HG03280 (cell line): ENCODE measurements at regions not wholly inside any gene's neighbourhood (a gene's known extent, or its start where the extent isn't known, plus 50 kb on each side); places are given as distances from the start of the nearest gene placed in this dataset.
A peak's percentile ranks its signal among the peaks of the same experiment; 100 is the strongest.
"Not testable (repeated sequence)": the region's sequence is repeated elsewhere in the genome, so short reads cannot be mapped to it uniquely, and the experiment has no call there.

ENCODE experiments used
- ATAC-seq: cut with Tn5 transposase; IDR thresholded peaks from one replicate; pipeline ENCODE4 v1.9.1; 2021; ENCODE audit warnings: mild to moderate bottlenecking, moderate library complexity; ENCODE audit not compliant: unreplicated experiment

GRCh38 chr16:76970087-76970744 is 220.8 kb upstream of the MON1B start:
- no peak for ATAC-seq

GRCh38 chr16:76970745-76971099 is 220.3 kb upstream of the MON1B start:
- ATAC-seq = no peak

- peak; percentile 89 for ATAC-seq
Observed at GRCh38 chr16:76976101-76976500, 214.9 kb upstream of the MON1B start.

GRCh38 chr16:76976756-76977155 is 214.2 kb upstream of the MON1B start:
- ATAC-seq = no peak

DNA sequence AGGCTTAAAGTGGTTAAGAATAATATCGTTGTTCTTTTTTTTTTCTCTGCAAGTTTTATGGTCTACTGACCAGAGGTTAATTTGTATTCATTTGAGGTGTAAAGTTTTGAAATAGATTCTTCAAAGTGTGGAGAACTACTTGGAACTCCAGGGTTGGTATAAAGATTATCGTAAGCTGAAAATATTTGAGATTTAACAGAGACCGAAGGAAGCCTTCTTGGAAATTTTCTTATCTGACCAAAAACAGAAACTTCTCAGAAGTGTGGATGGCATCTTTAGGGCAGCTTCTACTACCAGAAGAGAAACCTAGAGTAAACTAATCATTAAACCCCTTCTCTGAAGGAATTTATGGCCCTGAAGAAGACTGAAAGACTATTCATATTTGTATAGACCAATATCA is 206.8 kb upstream of the MON1B start:
- no peak for ATAC-seq

GRCh38 chr16:76985392-76986045 is 205.5 kb upstream of the MON1B start:
- no peak for ATAC-seq

- no peak for ATAC-seq
Observed at GRCh38 chr16:76988526-76988925, 202.5 kb upstream of the MON1B start.

DNA sequence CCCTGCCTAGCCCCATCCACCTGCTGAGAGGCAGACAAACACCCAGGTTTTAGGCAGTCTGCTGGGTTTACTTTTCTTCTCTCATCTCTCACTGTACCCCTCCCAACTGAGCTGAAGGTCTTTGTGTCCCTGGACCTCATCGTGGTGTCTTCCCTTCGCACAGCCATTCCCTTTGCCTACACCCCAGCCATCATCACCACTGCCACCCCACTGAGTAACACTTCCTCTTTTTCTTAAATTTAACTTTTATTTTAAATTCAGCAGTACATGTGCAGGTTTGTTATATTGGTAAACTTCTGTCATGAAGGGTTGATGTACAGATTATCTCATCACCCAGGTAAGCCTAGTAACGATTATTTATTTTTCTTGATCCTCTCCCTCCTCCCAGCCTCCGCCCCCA is 188.3 kb upstream of the MON1B start:
- no peak for ATAC-seq

- ATAC-seq = no peak
Observed at GRCh38 chr16:77009453-77009852, 181.5 kb upstream of the MON1B start.

GRCh38 chr16:77014441-77014840 is 176.5 kb upstream of the MON1B start:
- ATAC-seq = no peak

GRCh38 chr16:77030600-77030999 is 160.4 kb upstream of the MON1B start:
- no peak for ATAC-seq

DNA sequence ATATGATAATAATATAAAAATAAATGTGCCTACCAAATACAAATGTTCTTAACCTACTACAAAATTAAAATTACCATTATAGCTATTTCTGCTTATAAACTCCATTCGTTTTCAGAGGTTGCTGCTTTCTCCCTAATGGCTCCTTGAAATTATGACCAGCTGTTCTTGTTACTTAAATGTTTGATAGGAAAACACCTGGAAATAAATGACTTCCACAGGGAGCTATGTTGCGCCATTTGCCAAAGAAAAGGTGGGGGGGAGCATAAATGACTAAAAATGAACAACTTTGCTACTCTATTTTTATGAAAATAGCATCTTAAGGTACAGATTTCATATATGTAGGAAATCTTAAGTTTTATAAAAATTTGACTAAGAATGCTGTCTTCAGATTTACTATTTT is 157.5 kb upstream of the MON1B start:
- ATAC-seq = no peak

GRCh38 chr16:77035361-77035760 is 155.6 kb upstream of the MON1B start:
- ATAC-seq = no peak

- no peak for ATAC-seq
Observed at GRCh38 chr16:77037696-77038347, 153.2 kb upstream of the MON1B start.

DNA sequence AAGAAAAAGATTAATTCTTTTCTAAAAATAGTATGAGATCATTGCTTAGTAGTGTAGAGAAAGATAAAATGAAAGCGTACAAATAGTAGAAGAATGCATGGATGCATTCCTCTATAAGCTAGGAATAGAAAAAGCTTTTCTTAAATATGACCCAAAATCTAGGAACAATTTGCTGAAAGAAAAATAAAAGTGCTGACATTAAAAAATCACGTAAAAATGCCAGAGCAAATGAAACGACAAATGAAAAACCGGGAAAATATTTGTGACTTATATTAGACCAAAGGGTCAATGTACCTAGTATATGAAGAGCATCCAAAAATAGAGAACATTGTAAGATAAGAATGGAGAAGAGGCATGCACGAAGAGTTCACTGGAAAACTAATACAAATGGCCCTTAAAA is 149.5 kb upstream of the MON1B start:
- ATAC-seq = no peak

DNA sequence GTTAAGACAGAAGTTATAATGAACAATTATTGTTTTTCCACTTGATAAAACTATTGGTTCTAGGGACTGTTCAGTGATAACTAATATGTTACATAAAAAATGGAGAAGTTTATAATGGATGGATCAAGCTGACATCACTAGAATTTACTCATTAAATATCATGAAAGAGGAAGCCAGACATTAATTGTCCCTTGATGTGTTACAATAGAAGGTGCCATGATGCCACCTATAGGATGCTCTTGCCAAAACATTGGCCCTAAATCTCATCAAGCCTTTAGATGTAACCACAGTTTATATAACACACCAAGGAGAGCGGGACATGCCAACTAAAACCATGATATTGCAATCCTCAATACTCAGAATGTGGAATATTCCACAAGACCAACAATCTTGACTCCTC is 147.9 kb upstream of the MON1B start:
- ATAC-seq = no peak

DNA sequence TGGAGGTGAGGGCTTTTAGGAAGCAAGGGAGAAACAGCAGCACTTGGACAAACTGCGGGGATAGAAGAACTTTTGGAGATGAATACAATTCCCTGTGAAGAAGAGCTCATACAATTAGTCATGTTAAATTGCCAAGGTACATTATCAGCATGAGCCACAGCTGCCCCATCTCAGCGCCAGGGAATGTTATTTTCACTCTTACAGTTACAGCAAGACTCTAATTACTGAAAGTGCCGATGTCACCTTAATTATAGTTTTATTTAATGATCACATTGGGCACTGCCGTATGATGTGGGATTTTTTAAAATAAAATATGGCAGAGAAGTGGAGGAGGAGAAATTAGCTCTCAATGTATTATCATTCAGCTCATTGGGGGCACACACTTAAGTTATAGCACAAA is 144.8 kb upstream of the MON1B start:
- ATAC-seq = no peak

- ATAC-seq = no peak
Observed at GRCh38 chr16:77048085-77048484, 142.9 kb upstream of the MON1B start.

DNA sequence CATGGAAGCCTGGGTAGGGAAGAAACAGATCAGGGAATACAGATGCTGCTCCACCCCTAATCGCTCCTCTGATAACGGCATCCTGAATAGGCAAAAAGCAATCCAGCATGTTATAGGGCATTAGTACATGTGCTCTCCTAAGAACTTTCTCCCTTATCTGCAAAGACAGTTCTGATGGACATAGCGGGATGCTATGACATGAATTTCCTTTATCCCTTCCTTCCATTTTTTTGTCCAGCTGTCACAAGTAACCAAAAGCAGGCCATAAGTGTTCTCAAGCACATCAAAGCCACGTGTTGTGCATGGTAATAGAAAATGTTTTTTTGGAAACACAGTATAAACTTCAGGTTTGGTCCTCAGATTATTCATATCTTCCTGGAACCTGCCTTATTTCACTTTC is 141.4 kb upstream of the MON1B start:
- no peak for ATAC-seq

GRCh38 chr16:77056597-77056996 is 134.4 kb upstream of the MON1B start:
- not testable (repeated sequence) for ATAC-seq

DNA sequence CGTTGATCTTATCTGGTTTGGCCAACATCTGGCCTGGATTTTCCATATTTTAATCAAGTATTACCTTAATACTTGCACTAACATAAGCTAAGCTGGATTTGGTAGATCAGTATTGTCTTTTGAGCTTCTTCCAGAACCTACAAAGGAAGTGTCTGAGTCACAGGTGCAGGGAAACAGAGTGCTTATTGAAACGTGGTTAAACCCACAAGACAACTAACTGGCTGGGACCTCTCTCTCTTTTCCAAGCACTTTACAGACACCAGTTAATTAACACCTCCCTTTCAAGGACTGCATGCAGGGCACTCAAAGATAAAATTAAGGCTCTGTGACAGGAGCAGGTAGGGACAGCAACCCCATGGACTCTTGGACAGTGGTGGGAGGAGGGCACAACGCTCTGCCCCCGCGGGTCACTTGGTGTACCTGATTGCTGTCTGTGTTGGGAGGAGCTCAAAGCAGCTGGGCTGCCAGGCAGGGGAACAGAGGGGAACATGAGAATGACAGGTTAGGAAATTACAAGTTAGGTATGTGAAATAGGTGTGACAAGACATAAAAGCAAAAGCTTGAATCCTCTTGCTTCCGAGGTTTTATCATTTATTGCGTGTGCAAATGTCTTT is 133.7 kb upstream of the MON1B start:
- no peak for ATAC-seq

- ATAC-seq = no peak
Observed at GRCh38 chr16:77059446-77059845, 131.5 kb upstream of the MON1B start.
